GM06990 (cell line): ENCODE measurements at regions not wholly inside any gene's neighbourhood (a gene's known extent, or its start where the extent isn't known, plus 50 kb on each side); places are given as distances from the start of the nearest gene placed in this dataset.

ENCODE experiments used
- DNase-seq: peaks from one replicate; pipeline ENCODE4 v3.0.0-alpha.2; 2011; ENCODE audit not compliant: insufficient read length; ENCODE audit errors: extremely low read depth
- H3K27me3 ChIP-seq: replicated peaks from 2 replicates; pipeline ENCODE4 v1.6.0; 2011; ENCODE audit warnings: low read length; ENCODE audit not compliant: control insufficient read depth, insufficient read depth
- H3K36me3 ChIP-seq: 2 replicates; pipeline ENCODE4 v1.5.1; 2011; ENCODE audit warnings: low read length; ENCODE audit not compliant: control insufficient read depth, insufficient read depth
- H3K4me3 ChIP-seq: replicated peaks from 2 replicates; pipeline ENCODE4 v1.5.1; 2011; ENCODE audit warnings: low read depth, mild to moderate bottlenecking, control low read depth, low read length
- TF ChIP-seq, protein P1 (sequence below): IDR thresholded peaks from 2 replicates; pipeline ENCODE4 v1.5.1; 2011; ENCODE audit warnings: low read length, control low read depth, mild to moderate bottlenecking, inconsistent platforms; ENCODE audit not compliant: insufficient read depth, poor library complexity, severe bottlenecking

DNA sequence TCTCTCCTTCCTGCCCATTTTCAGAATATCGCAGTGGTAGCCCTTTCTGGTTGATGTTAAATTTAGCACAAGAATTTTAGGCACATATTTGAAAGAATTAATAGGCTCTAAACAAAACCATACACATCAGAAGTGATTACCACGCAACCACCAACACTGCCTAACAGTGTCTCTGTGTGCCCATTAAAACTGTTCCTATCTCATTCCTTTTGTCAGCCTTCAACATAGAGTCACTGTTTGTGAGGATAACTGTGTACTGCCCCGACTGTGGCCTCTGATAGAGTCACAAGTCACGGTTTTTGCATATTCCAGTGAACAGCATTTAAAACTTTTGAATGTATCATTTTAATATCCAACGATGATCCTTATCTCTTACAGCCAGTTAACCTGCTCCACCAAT, 116.8 kb upstream of the TNFAIP3 start:
- Histone ChIP-seq H3K27me3 (no peaks in the 10 kb centered on the region), H3K36me3 (no peaks in the 10 kb centered on the region), H3K4me3 (no peak overlapping the region)
- no peak for DNase-seq
- TF ChIP-seq, protein P1, sequence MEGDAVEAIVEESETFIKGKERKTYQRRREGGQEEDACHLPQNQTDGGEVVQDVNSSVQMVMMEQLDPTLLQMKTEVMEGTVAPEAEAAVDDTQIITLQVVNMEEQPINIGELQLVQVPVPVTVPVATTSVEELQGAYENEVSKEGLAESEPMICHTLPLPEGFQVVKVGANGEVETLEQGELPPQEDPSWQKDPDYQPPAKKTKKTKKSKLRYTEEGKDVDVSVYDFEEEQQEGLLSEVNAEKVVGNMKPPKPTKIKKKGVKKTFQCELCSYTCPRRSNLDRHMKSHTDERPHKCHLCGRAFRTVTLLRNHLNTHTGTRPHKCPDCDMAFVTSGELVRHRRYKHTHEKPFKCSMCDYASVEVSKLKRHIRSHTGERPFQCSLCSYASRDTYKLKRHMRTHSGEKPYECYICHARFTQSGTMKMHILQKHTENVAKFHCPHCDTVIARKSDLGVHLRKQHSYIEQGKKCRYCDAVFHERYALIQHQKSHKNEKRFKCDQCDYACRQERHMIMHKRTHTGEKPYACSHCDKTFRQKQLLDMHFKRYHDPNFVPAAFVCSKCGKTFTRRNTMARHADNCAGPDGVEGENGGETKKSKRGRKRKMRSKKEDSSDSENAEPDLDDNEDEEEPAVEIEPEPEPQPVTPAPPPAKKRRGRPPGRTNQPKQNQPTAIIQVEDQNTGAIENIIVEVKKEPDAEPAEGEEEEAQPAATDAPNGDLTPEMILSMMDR: no peak

DNA sequence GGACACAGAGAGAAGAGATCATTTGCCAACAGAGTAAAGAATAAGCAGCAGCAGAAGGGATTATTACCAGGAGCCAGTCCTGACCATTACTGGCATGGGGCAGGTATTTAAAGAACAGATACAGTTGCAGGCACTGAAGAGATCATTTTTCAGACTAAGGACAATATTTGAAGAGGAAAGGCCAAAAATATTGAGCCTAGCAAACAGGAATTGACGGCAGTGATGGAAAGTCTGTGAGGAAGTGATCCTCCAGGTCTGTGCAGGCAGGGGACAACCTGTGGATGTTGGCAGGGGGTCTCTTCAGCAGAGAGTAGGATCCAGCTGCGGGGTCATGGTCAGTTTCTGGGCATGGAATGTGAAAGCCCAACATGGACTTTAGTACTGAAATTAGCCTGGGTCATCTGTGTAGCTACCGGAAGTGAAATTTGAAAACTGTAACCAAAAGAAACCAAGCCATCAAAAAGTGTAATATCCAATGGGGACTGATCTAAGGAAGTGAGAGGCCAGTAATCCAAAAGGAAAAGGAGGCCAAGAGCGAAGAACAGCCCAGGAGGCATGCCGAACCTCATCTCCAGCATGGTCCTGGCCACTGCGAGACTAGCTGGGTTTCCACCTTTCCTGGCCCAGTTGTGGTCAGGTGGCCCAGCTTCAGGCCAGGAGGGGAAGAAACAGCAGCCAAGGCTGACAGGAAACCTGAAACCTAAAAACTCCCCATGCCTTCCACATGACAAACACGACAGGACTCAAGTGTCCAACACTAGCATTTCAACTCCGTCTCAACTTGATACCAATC, 115.1 kb upstream of the TNFAIP3 start:
- TF ChIP-seq, protein P1: no peak
- no peak overlapping the region for H3K4me3 ChIP-seq
- DNase-seq: no peak
- no peaks in the 10 kb centered on the region for H3K36me3 ChIP-seq
- no peaks in the 10 kb centered on the region for H3K27me3 ChIP-seq

DNA sequence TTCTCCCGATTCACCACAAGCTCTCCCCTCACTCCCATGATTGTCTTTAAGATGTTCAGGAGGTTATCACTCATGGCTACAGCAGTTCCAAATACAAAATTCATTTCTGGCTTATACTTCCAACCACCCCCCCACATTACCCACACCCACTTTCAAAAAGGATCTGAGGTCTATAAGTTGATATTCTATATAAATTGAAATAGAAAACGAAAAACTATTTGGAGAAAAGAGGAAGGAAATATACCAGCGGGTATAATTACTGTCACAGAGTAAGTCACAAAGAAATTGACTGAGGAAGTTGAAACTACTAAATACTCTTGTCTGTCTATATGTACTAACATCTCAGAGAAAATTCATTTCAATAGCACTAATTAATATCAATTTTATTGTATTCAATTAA, 112.7 kb upstream of the TNFAIP3 start:
- Histone ChIP-seq H3K36me3 (no peaks in the 10 kb centered on the region), H3K4me3 (no peak overlapping the region), H3K27me3 (no peaks in the 10 kb centered on the region)
- peak; percentile 14 for DNase-seq
- TF ChIP-seq, protein P1: no peak

DNA sequence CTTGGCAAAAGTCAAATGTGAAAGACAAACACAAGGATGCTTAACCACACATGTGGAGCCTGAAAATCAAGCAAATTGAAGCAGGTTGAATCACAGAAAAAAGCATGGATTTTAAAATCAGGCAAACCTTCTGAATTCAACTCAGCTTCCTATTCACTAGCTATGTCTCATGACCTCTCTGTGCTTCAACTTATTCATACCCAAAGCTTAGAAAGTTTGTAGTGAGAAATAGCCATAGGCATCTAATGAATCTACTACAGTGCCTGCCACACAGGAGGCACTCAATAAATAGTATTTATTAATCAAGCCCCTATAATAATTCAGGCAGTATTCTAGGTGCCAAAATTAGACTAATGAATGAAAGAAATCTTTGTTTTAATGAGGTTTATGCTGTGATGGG, 112.2 kb upstream of the TNFAIP3 start:
- Histone ChIP-seq H3K27me3 (no peaks in the 10 kb centered on the region), H3K4me3 (no peak overlapping the region), H3K36me3 (no peaks in the 10 kb centered on the region)
- DNase-seq: no peak
- TF ChIP-seq, protein P1: no peak

DNA sequence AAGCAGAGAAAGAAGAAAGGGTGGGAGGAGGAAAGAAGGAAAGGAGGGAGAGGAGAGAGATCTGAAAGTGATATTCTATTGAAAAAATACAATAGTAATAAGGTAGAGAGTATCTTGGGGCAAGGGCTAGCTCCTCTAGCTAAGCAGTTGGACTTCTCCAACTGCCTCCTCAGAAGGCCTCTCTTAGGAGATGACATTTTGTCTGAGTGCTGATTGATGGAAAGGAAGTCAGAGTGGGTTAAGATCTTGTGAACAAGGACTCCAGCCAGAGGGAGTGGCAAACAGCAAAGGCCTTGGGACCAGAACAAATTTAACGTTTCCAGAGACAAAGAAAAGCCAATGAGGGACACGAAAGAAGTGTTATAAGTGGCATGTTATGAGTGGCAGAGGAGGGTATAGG, 111.8 kb upstream of the TNFAIP3 start:
- TF ChIP-seq, protein P1: no peak
- Histone ChIP-seq H3K4me3 (no peak overlapping the region), H3K36me3 (no peaks in the 10 kb centered on the region), H3K27me3 (no peaks in the 10 kb centered on the region)
- no peak for DNase-seq
